Suprapubic skin (tissue), 4 donors: ENCODE measurements at regions not wholly inside any gene's neighbourhood (a gene's known extent, or its start where the extent isn't known, plus 50 kb on each side); places are given as distances from the start of the nearest gene placed in this dataset.

ENCODE experiments used
- EP300 ChIP-seq: sonication (generic); formaldehyde crosslinking; IDR thresholded peaks from one replicate; pipeline ENCODE4 v1.6.1; 2017; ENCODE audit warnings: antibody characterized with exemption
- POLR2A ChIP-seq, 2 donors: fragments of 450-650 bp; IDR thresholded peaks; one replicate each; pipeline ENCODE4 v1.6.1; 2017; ENCODE audit warnings: antibody characterized with exemption in 2 of 2, mild to moderate bottlenecking in 2 of 2, moderate library complexity in 2 of 2
- POLR2AphosphoS5 ChIP-seq, 3 donors: sonication (generic); formaldehyde crosslinking; IDR thresholded peaks; one replicate each; pipeline ENCODE4 v1.6.1; 2017; ENCODE audit warnings: antibody characterized with exemption in 3 of 3
- TF ChIP-seq, protein P1 (sequence below), 2 donors: fragments of 200-600 bp in 1 of 2; fragments of 450-650 bp in 1 of 2; sonication (generic) in 1 of 2; IDR thresholded peaks; one replicate each; pipeline ENCODE4 v1.5.1; 2016 to 2019; ENCODE audit warnings: antibody characterized with exemption in 2 of 2, mild to moderate bottlenecking in 1 of 2, moderate library complexity in 1 of 2

DNA sequence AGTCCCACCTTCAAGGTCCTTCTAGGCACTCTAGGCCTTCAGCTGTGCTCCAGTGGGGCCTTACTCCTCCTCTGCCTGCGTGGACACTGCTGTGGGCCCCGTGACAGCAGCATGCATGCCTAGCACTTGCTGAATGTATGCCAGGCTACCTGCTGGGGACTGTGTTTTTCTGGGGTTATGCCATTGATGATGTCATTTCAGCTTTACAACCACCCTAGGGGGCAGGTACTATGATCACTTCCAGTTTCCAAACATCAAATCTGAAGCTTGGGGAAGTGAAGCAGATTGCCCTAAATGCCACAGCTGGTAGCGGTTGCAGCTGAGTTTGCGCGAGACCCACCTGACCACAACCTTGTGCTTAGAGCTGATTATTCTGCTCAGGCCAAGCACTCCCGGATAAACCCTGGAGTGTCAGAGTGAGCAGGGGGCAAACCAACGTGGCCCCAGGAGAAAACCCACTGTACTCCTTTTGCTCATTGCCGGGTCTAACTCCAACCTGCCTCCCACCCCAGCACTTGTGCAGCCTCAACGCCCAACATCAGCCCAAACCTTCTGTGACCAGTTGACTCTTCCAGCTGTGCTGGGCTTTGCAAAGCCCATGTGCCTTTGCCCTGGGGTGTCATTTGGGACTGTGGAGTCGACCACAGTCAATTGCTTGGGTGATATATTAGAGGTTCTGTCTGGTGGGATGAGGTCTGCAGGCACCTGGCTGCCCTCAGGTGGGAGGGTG is 168.4 kb downstream of the ENGASE start:
- TF ChIP-seq, protein P1, sequence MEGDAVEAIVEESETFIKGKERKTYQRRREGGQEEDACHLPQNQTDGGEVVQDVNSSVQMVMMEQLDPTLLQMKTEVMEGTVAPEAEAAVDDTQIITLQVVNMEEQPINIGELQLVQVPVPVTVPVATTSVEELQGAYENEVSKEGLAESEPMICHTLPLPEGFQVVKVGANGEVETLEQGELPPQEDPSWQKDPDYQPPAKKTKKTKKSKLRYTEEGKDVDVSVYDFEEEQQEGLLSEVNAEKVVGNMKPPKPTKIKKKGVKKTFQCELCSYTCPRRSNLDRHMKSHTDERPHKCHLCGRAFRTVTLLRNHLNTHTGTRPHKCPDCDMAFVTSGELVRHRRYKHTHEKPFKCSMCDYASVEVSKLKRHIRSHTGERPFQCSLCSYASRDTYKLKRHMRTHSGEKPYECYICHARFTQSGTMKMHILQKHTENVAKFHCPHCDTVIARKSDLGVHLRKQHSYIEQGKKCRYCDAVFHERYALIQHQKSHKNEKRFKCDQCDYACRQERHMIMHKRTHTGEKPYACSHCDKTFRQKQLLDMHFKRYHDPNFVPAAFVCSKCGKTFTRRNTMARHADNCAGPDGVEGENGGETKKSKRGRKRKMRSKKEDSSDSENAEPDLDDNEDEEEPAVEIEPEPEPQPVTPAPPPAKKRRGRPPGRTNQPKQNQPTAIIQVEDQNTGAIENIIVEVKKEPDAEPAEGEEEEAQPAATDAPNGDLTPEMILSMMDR (IDR thresholded peaks at IDR 0.05), result no peak
- TF ChIP-seq POLR2A (IDR thresholded peaks at IDR 0.05) (no peak), POLR2AphosphoS5 (IDR thresholded peaks at IDR 0.05) (no peak), EP300 (no peak)
